ENCODE measurements at regions not wholly inside any gene's neighbourhood (a gene's known extent, or its start where the extent isn't known, plus 50 kb on each side); places are given as distances from the start of the nearest gene placed in this dataset.

GRCh38 chr10:33967606-33968120, 633.2 kb upstream of the NRP1 start:
- H3K9me3 ChIP-seq (ENCODE audit: low read length), result no peaks in the 10 kb centered on the region
- no peak overlapping the region for H2AFZ ChIP-seq (ENCODE audit: low read length)
- H3F3A ChIP-seq (ENCODE audit: insufficient read depth, low read length), result no peaks in the 10 kb centered on the region
- H3K27ac ChIP-seq (ENCODE audit: low read depth, low read length, poor library complexity, severe bottlenecking), result no peak overlapping the region
- TF ChIP-seq CTCF (IDR thresholded peaks at IDR 0.05; ENCODE audit: low read length), result no peak
- TF ChIP-seq EZH2 (IDR thresholded peaks at IDR 0.05; ENCODE audit: borderline replicate concordance, low read length), result no peak
- H3K27me3 ChIP-seq (ENCODE audit: insufficient read depth, low read length), result no peaks in the 10 kb centered on the region
- H3K9ac ChIP-seq (ENCODE audit: low read length), result no peak overlapping the region
- no peaks in the 10 kb centered on the region for H3K36me3 ChIP-seq (ENCODE audit: insufficient read depth, low read length)
- no peaks in the 10 kb centered on the region for H4K20me1 ChIP-seq (ENCODE audit: insufficient read depth, low read length)
- H3K4me1 ChIP-seq (ENCODE audit: insufficient read depth, low read length, severe bottlenecking), result no peaks in the 10 kb centered on the region
- no peak overlapping the region for H3K4me3 ChIP-seq (ENCODE audit: low read depth, low read length, poor library complexity, severe bottlenecking)
- H3K9me2 ChIP-seq (ENCODE audit: low read depth, low read length), result no peaks in the 10 kb centered on the region
- H3K79me2 ChIP-seq (ENCODE audit: insufficient read depth, low read length), result no peaks in the 10 kb centered on the region
- H3K4me2 ChIP-seq (ENCODE audit: low read length), result no peak overlapping the region

- Histone ChIP-seq H3K36me3 (ENCODE audit: insufficient read depth, low read length) (no peaks in the 10 kb centered on the region), H3K9me3 (ENCODE audit: low read length) (no peaks in the 10 kb centered on the region), H3K4me3 (ENCODE audit: low read depth, low read length, poor library complexity, severe bottlenecking) (no peak overlapping the region), H3K27me3 (ENCODE audit: insufficient read depth, low read length) (no peaks in the 10 kb centered on the region), H3K4me1 (ENCODE audit: insufficient read depth, low read length, severe bottlenecking) (no peaks in the 10 kb centered on the region), H3K9ac (ENCODE audit: low read length) (no peak overlapping the region), H3K9me2 (ENCODE audit: low read depth, low read length) (no peaks in the 10 kb centered on the region), H4K20me1 (ENCODE audit: insufficient read depth, low read length) (no peaks in the 10 kb centered on the region), H3K4me2 (ENCODE audit: low read length) (no peak overlapping the region), H3K79me2 (ENCODE audit: insufficient read depth, low read length) (no peaks in the 10 kb centered on the region), H3F3A (ENCODE audit: insufficient read depth, low read length) (no peaks in the 10 kb centered on the region), H2AFZ (ENCODE audit: low read length) (no peak overlapping the region), H3K27ac (ENCODE audit: low read depth, low read length, poor library complexity, severe bottlenecking) (no peak overlapping the region)
- no peak for TF ChIP-seq CTCF (IDR thresholded peaks at IDR 0.05; ENCODE audit: low read length)
- no peak for TF ChIP-seq EZH2 (IDR thresholded peaks at IDR 0.05; ENCODE audit: borderline replicate concordance, low read length)
These were observed 632.5 kb upstream of the NRP1 start for GRCh38 chr10:33966946-33967345.

- Histone ChIP-seq H2AFZ (ENCODE audit: low read length) (no peak overlapping the region), H3K4me2 (ENCODE audit: low read length) (no peak overlapping the region), H3K9me2 (ENCODE audit: low read depth, low read length) (no peaks in the 10 kb centered on the region), H3K36me3 (ENCODE audit: insufficient read depth, low read length) (no peaks in the 10 kb centered on the region), H3F3A (ENCODE audit: insufficient read depth, low read length) (no peaks in the 10 kb centered on the region), H3K4me3 (ENCODE audit: low read depth, low read length, poor library complexity, severe bottlenecking) (no peak overlapping the region), H3K9me3 (ENCODE audit: low read length) (no peaks in the 10 kb centered on the region), H3K4me1 (ENCODE audit: insufficient read depth, low read length, severe bottlenecking) (no peaks in the 10 kb centered on the region), H3K27ac (ENCODE audit: low read depth, low read length, poor library complexity, severe bottlenecking) (no peak overlapping the region), H3K79me2 (ENCODE audit: insufficient read depth, low read length) (no peaks in the 10 kb centered on the region), H3K9ac (ENCODE audit: low read length) (no peak overlapping the region), H4K20me1 (ENCODE audit: insufficient read depth, low read length) (no peaks in the 10 kb centered on the region), H3K27me3 (ENCODE audit: insufficient read depth, low read length) (no peaks in the 10 kb centered on the region)
- TF ChIP-seq EZH2 (IDR thresholded peaks at IDR 0.05; ENCODE audit: borderline replicate concordance, low read length) (no peak), CTCF (IDR thresholded peaks at IDR 0.05; ENCODE audit: low read length) (no peak)
These were observed 631.5 kb upstream of the NRP1 start for GRCh38 chr10:33965795-33966581.

Measured in OCI-LY1 (cell line).